HCT116 (cell line): ENCODE measurements at regions not wholly inside any gene's neighbourhood (a gene's known extent, or its start where the extent isn't known, plus 50 kb on each side); places are given as distances from the start of the nearest gene placed in this dataset.

ENCODE experiments used
- ATAC-seq: fragments of 200-7000 bp; cut with Tn5 transposase; 2 replicates; pipeline ENCODE4 v1.9.1; 2020; ENCODE audit warnings: mild to moderate bottlenecking, moderate library complexity
- BruUV-seq: library from RNA; stranded (reverse); fragments of 400-500 nt; replicated peaks from 2 replicates; lab custom pipeline; 2021; lab: Mats Ljungman, UMichigan
- CTCF ChIA-PET: fragments of 300-600 bp; sonication (Branson Sonifier 250); formaldehyde crosslinking; loops from one replicate; lab custom pipeline; 2021; ENCODE audit warnings: antibody characterized with exemption; lab: Charles Lee
- POLR2A ChIA-PET: fragments of 300-600, 350-600 bp; sonication (Branson Sonifier 250); formaldehyde crosslinking; loops from one replicate; lab custom pipeline; 2021; ENCODE audit warnings: antibody characterized with exemption; lab: Charles Lee
- RAD21 ChIA-PET, 2 experiments: fragments of 300-600 bp; sonication (Branson Sonifier 250); formaldehyde crosslinking; loops; one replicate each; lab custom pipeline; 2023; ENCODE audit warnings: low total read pairs in 2 of 2; ENCODE audit not compliant: uncharacterized antibody in 2 of 2, unreplicated experiment in 2 of 2, low non-redundant PET in 1 of 2; lab: Charles Lee
- DNase-seq: peaks from one replicate; pipeline ENCODE4 v3.0.0-alpha.2; 2010; ENCODE audit warnings: low read depth, low spot score
- H2AFZ ChIP-seq: fragments of 200-600 bp; shearing (Covaris generic), sonication (generic); 2 replicates; pipeline ENCODE4 v1.6.1; 2017; ENCODE audit warnings: low read depth, mixed run types, mixed read lengths, antibody characterized with exemption, low read length; ENCODE audit not compliant: poor library complexity, severe bottlenecking
- H3K27ac ChIP-seq: 2 replicates; pipeline ENCODE4 v1.5.1; 2012; ENCODE audit warnings: low read depth, low read length
- H3K27me3 ChIP-seq: fragments of 200-600 bp; sonication (generic); 2 replicates; pipeline ENCODE4 v1.6.1; 2016; ENCODE audit warnings: mixed run types, low read length, mixed read lengths; ENCODE audit not compliant: insufficient read depth
- H3K36me3 ChIP-seq, 2 experiments: fragments of 200-500 bp in 1 of 2; fragments of 200-600 bp in 1 of 2; sonication (Bioruptor generic) in 1 of 2; sonication (generic) in 1 of 2; 2 replicates each; pipeline versions ENCODE4 v1.5.1 to v1.6.1; 2014 to 2016; ENCODE audit warnings: low read length in 2 of 2, inconsistent platforms in 1 of 2, mixed read lengths in 1 of 2, mixed run types in 1 of 2; ENCODE audit not compliant: insufficient read depth in 2 of 2, control insufficient read depth in 1 of 2
- H3K4me1 ChIP-seq, 2 experiments: fragments of 200-600 bp in 1 of 2; sonication (generic) in 1 of 2; 2 replicates each; pipeline versions ENCODE4 v1.5.1 to v1.6.1; 2012 to 2017; ENCODE audit warnings: low read length in 2 of 2, inconsistent platforms in 1 of 2, mild to moderate bottlenecking in 1 of 2, mixed read lengths in 1 of 2, mixed run types in 1 of 2, moderate library complexity in 1 of 2; ENCODE audit not compliant: insufficient read depth in 2 of 2, control insufficient read depth in 1 of 2
- H3K4me2 ChIP-seq: fragments of 200-600 bp; sonication (generic); 2 replicates; pipeline ENCODE4 v1.6.1; 2017; ENCODE audit warnings: mixed run types, low read length, mixed read lengths
- H3K4me3 ChIP-seq, 2 experiments: fragments of 200-600 bp in 1 of 2; sonication (generic) in 1 of 2; replicated peaks in 1 of 2; 2 replicates each; pipeline ENCODE4 v1.5.1; 2011 to 2016; ENCODE audit warnings: low read length in 2 of 2, control low read depth in 1 of 2, low read depth in 1 of 2, mild to moderate bottlenecking in 1 of 2, mixed read lengths in 1 of 2, mixed run types in 1 of 2
- H3K79me2 ChIP-seq: fragments of 200-600 bp; sonication (generic); 2 replicates; pipeline ENCODE4 v1.6.1; 2017; ENCODE audit warnings: mild to moderate bottlenecking, mixed run types, low read length, moderate library complexity, mixed read lengths; ENCODE audit not compliant: insufficient read depth
- H3K9ac ChIP-seq: fragments of 200-600 bp; sonication (generic); 2 replicates; pipeline ENCODE4 v1.6.1; 2016; ENCODE audit warnings: low read length, mixed read lengths
- H3K9me2 ChIP-seq: fragments of 200-600 bp; sonication (generic), shearing (Covaris generic); 2 replicates; pipeline ENCODE4 v1.6.1; 2017; ENCODE audit warnings: mixed run types, mild to moderate bottlenecking, moderate library complexity; ENCODE audit not compliant: insufficient read depth
- H3K9me3 ChIP-seq, 2 experiments: fragments of 200-500 bp in 1 of 2; fragments of 200-600 bp in 1 of 2; sonication (Bioruptor generic) in 1 of 2; sonication (generic) in 1 of 2; 2 replicates each; pipeline ENCODE4 v1.6.1; 2014 to 2017; ENCODE audit warnings: low read length in 2 of 2, mixed read lengths in 2 of 2, inconsistent platforms in 1 of 2, low read depth in 1 of 2, mild to moderate bottlenecking in 1 of 2, mixed run types in 1 of 2, moderate library complexity in 1 of 2; ENCODE audit not compliant: control insufficient read depth in 1 of 2, insufficient read depth in 1 of 2
- H4K20me1 ChIP-seq: fragments of 200-600 bp; sonication (generic), shearing (Covaris generic); 2 replicates; pipeline ENCODE4 v1.6.1; 2017; ENCODE audit warnings: mixed run types, mild to moderate bottlenecking, moderate library complexity; ENCODE audit not compliant: insufficient read depth
- CBX3 ChIP-seq: IDR thresholded peaks from 2 replicates; pipeline ENCODE4 v1.6.1; 2012; ENCODE audit warnings: low read depth
- EGR1 ChIP-seq: IDR thresholded peaks from 2 replicates; pipeline ENCODE4 v1.6.1; 2012; ENCODE audit warnings: low read depth
- ELF1 ChIP-seq: IDR thresholded peaks from 2 replicates; pipeline ENCODE4 v1.6.1; 2012; ENCODE audit warnings: low read depth, borderline replicate concordance
- EZH2 ChIP-seq: fragments of 200-600 bp; sonication (generic); IDR thresholded peaks from 2 replicates; pipeline ENCODE4 v1.6.1; 2017; ENCODE audit warnings: antibody characterized with exemption, mixed run types
- EZH2phosphoT487 ChIP-seq: fragments of 200-600 bp; IDR thresholded peaks from 2 replicates; pipeline ENCODE4 v1.6.1; 2018; ENCODE audit warnings: antibody characterized with exemption, borderline replicate concordance
- FOSL1 ChIP-seq: IDR thresholded peaks from 2 replicates; pipeline ENCODE4 v1.6.1; 2012; ENCODE audit warnings: low read depth
- JUND ChIP-seq: IDR thresholded peaks from 2 replicates; pipeline ENCODE4 v1.6.1; 2012
- POLR2A ChIP-seq: IDR thresholded peaks from 2 replicates; pipeline ENCODE4 v1.7.0; 2011; ENCODE audit warnings: borderline replicate concordance; ENCODE audit not compliant: insufficient read depth, insufficient read length; ENCODE audit errors: extremely low read depth
- POLR2AphosphoS5 ChIP-seq: IDR thresholded peaks from 2 replicates; pipeline ENCODE4 v1.6.1; 2011; ENCODE audit warnings: mild to moderate bottlenecking, low read depth, low read length, moderate library complexity
- RAD21 ChIP-seq: IDR thresholded peaks from 2 replicates; pipeline ENCODE4 v1.6.1; 2012; ENCODE audit warnings: low read depth, mild to moderate bottlenecking
- SIN3A ChIP-seq: IDR thresholded peaks from 2 replicates; pipeline ENCODE4 v1.6.1; 2012; ENCODE audit warnings: low read depth
- SP1 ChIP-seq: IDR thresholded peaks from 2 replicates; pipeline ENCODE4 v1.6.1; 2012; ENCODE audit warnings: low read depth
- SRF ChIP-seq: IDR thresholded peaks from 2 replicates; pipeline ENCODE4 v1.6.1; 2012; ENCODE audit warnings: low read depth
- YY1 ChIP-seq: IDR thresholded peaks from 2 replicates; pipeline ENCODE4 v1.6.1; 2011; ENCODE audit warnings: low read length, low read depth, moderate library complexity, mild to moderate bottlenecking; ENCODE audit not compliant: insufficient replicate concordance; ENCODE audit errors: extremely low read depth
- ZFX ChIP-seq: fragments of 450-650 bp; IDR thresholded peaks from 2 replicates; pipeline ENCODE4 v1.6.1; 2017
- ZNF274 ChIP-seq: fragments of 200-500 bp; sonication (Bioruptor generic); IDR thresholded peaks from 2 replicates; pipeline ENCODE4 v1.6.1; 2014; ENCODE audit warnings: mild to moderate bottlenecking, low read depth, low read length, inconsistent platforms
- intact Hi-C: fragments of 100-400 bp; cut with micrococcal nuclease; formaldehyde crosslinking; loops from 2 replicates; pipeline ENCODE4 v1.10.0; 2022
- TF ChIP-seq, protein P1 (sequence below): IDR thresholded peaks from 2 replicates; pipeline ENCODE4 v1.6.1; 2012
- TF ChIP-seq, protein P2 (sequence below), 3 experiments: fragments of 200-600 bp in 1 of 3; sonication (generic) in 1 of 3; IDR thresholded peaks in 2 of 3; conservative IDR thresholded peaks in 1 of 3; 2 replicates each; pipeline ENCODE4 v1.5.1; 2012 to 2017; ENCODE audit warnings: low read depth in 2 of 3, low read length in 2 of 3, antibody characterized with exemption in 1 of 3, borderline replicate concordance in 1 of 3, control low read depth in 1 of 3, mild to moderate bottlenecking in 1 of 3, mixed read lengths in 1 of 3, mixed run types in 1 of 3, moderate library complexity in 1 of 3; ENCODE audit not compliant: insufficient read depth in 1 of 3
- TF ChIP-seq, protein P3 (sequence below): IDR thresholded peaks from 2 replicates; pipeline ENCODE4 v1.6.1; 2012; ENCODE audit warnings: low read depth
- TF ChIP-seq, protein P4 (sequence below): IDR thresholded peaks from 2 replicates; pipeline ENCODE4 v1.6.1; 2012

DNA sequence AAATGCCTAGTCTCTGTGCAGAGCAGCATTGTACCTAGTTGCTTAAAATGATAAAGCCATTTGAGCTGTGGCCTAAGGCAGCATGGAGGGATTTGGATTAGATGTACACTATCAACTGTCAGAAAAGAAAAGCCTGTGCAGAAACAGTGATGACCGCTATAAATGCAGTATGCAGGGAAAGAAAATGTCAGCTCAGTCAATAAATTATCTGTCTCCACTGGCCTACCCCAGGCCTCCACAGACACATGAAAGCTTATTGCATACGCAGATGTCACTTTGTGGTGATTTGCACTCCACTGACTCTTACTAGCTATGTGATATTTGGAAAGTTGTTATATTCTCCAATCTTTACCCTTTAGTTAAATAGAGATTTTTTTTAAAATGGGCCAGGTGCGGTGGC is 221.9 kb upstream of the OPRM1 start:
- ChIA-PET CTCF (no interaction called here), POLR2A (no interaction called here), RAD21 (no interaction called here)
- H3K9ac ChIP-seq: no peak overlapping the region
- no peaks in the 10 kb centered on the region for H4K20me1 ChIP-seq
- H3K4me2 ChIP-seq: no peak overlapping the region
- no peak overlapping the region for H3K4me3 ChIP-seq
- H3K27ac ChIP-seq: no peak overlapping the region
- no peaks in the 10 kb centered on the region for H3K4me1 ChIP-seq
- no peak for TF ChIP-seq POLR2AphosphoS5
- TF ChIP-seq FOSL1: no peak
- no peak for TF ChIP-seq JUND
- TF ChIP-seq YY1: no peak
- no peak for TF ChIP-seq SIN3A
- TF ChIP-seq, protein P1, sequence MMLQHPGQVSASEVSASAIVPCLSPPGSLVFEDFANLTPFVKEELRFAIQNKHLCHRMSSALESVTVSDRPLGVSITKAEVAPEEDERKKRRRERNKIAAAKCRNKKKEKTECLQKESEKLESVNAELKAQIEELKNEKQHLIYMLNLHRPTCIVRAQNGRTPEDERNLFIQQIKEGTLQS: no peak
- TF ChIP-seq, protein P2, sequence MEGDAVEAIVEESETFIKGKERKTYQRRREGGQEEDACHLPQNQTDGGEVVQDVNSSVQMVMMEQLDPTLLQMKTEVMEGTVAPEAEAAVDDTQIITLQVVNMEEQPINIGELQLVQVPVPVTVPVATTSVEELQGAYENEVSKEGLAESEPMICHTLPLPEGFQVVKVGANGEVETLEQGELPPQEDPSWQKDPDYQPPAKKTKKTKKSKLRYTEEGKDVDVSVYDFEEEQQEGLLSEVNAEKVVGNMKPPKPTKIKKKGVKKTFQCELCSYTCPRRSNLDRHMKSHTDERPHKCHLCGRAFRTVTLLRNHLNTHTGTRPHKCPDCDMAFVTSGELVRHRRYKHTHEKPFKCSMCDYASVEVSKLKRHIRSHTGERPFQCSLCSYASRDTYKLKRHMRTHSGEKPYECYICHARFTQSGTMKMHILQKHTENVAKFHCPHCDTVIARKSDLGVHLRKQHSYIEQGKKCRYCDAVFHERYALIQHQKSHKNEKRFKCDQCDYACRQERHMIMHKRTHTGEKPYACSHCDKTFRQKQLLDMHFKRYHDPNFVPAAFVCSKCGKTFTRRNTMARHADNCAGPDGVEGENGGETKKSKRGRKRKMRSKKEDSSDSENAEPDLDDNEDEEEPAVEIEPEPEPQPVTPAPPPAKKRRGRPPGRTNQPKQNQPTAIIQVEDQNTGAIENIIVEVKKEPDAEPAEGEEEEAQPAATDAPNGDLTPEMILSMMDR (IDR thresholded peaks at IDR 0.05 in 2 of 3, conservative IDR thresholded peaks at IDR 0.05 in 1 of 3; ENCODE audit: borderline replicate concordance in 1 of 3, insufficient read depth in 1 of 3, low read depth in 2 of 3, low read length in 2 of 3): no peak
- no peak for TF ChIP-seq ZNF274
- no peak for TF ChIP-seq CBX3
- TF ChIP-seq RAD21: no peak
- TF ChIP-seq, protein P3, sequence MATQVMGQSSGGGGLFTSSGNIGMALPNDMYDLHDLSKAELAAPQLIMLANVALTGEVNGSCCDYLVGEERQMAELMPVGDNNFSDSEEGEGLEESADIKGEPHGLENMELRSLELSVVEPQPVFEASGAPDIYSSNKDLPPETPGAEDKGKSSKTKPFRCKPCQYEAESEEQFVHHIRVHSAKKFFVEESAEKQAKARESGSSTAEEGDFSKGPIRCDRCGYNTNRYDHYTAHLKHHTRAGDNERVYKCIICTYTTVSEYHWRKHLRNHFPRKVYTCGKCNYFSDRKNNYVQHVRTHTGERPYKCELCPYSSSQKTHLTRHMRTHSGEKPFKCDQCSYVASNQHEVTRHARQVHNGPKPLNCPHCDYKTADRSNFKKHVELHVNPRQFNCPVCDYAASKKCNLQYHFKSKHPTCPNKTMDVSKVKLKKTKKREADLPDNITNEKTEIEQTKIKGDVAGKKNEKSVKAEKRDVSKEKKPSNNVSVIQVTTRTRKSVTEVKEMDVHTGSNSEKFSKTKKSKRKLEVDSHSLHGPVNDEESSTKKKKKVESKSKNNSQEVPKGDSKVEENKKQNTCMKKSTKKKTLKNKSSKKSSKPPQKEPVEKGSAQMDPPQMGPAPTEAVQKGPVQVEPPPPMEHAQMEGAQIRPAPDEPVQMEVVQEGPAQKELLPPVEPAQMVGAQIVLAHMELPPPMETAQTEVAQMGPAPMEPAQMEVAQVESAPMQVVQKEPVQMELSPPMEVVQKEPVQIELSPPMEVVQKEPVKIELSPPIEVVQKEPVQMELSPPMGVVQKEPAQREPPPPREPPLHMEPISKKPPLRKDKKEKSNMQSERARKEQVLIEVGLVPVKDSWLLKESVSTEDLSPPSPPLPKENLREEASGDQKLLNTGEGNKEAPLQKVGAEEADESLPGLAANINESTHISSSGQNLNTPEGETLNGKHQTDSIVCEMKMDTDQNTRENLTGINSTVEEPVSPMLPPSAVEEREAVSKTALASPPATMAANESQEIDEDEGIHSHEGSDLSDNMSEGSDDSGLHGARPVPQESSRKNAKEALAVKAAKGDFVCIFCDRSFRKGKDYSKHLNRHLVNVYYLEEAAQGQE: no peak
- no peak for TF ChIP-seq EZH2
- TF ChIP-seq SP1: no peak
- no peak for TF ChIP-seq EGR1
- no peak for TF ChIP-seq ZFX
- TF ChIP-seq, protein P4, sequence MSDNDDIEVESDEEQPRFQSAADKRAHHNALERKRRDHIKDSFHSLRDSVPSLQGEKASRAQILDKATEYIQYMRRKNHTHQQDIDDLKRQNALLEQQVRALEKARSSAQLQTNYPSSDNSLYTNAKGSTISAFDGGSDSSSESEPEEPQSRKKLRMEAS: no peak
- TF ChIP-seq POLR2A: no peak
- TF ChIP-seq ELF1: no peak
- no peak for TF ChIP-seq EZH2phosphoT487
- TF ChIP-seq SRF: no peak
- BruUV-seq: no TSS peak
- H3K36me3 ChIP-seq: no peaks in the 10 kb centered on the region
- no peak overlapping the region for H2AFZ ChIP-seq
- H3K79me2 ChIP-seq: no peaks in the 10 kb centered on the region
- H3K9me3 ChIP-seq: no peaks in the 10 kb centered on the region
- ATAC-seq (no peak), DNase-seq (no peak)
- no peaks in the 10 kb centered on the region for H3K27me3 ChIP-seq
- intact Hi-C loops: no loop called here
- no peaks in the 10 kb centered on the region for H3K9me2 ChIP-seq
